H1 (cell line): ENCODE measurements at regions not wholly inside any gene's neighbourhood (a gene's known extent, or its start where the extent isn't known, plus 50 kb on each side); places are given as distances from the start of the nearest gene placed in this dataset.

Experiments
- CTCF ChIA-PET: fragments of 300-600 bp; sonication (Branson Sonifier 250); formaldehyde crosslinking; loops from one replicate; lab custom pipeline; 2021; ENCODE audit not compliant: partially characterized antibody; lab: Charles Lee
- POLR2A ChIA-PET: fragments of 300-600 bp; sonication (Branson Sonifier 250); formaldehyde crosslinking; loops from one replicate; lab custom pipeline; 2021; ENCODE audit warnings: inconsistent platforms; ENCODE audit not compliant: partially characterized antibody; lab: Charles Lee
- DNase-seq, 2 experiments: peaks; one replicate each; pipeline versions ENCODE4 v3.0.0 to v3.0.0-alpha.2; 2010 to 2022; ENCODE audit warnings: low spot score in 2 of 2, low read depth in 1 of 2, mixed read lengths in 1 of 2
- FAIRE-seq: peaks from 2 replicates; lab custom pipeline; 2011; peaks lifted over from hg19 to GRCh38; lab: Jason Lieb, UNC
- H2AFZ ChIP-seq: 2 replicates; pipeline ENCODE4 v1.8.1; 2012; ENCODE audit warnings: low read length, inconsistent platforms
- H2AK5ac ChIP-seq: 2 replicates; pipeline ENCODE4 v1.6.1; 2013; ENCODE audit warnings: low read depth, low read length
- H2BK120ac ChIP-seq: replicated peaks from 2 replicates; pipeline ENCODE3; 2013; ENCODE audit warnings: low read depth, low read length, inconsistent platforms
- H2BK12ac ChIP-seq: 2 replicates; pipeline ENCODE4 v1.6.1; 2013; ENCODE audit warnings: low read depth, low read length
- H2BK15ac ChIP-seq: 2 replicates; pipeline ENCODE4 v1.6.1; 2013; ENCODE audit warnings: low read length
- H2BK20ac ChIP-seq: 2 replicates; pipeline ENCODE4 v1.6.1; 2013; ENCODE audit warnings: low read length
- H2BK5ac ChIP-seq: 2 replicates; pipeline ENCODE4 v1.6.1; 2013; ENCODE audit warnings: low read depth, low read length
- H3K14ac ChIP-seq: 2 replicates; pipeline ENCODE4 v1.6.1; 2013; ENCODE audit warnings: inconsistent platforms; ENCODE audit not compliant: insufficient read length
- H3K18ac ChIP-seq: 2 replicates; pipeline ENCODE4 v1.6.1; 2013; ENCODE audit warnings: low read length; ENCODE audit errors: extremely low read depth
- H3K23ac ChIP-seq: 2 replicates; pipeline ENCODE4 v1.6.1; 2013; ENCODE audit warnings: inconsistent platforms; ENCODE audit not compliant: insufficient read length
- H3K23me2 ChIP-seq: 2 replicates; pipeline ENCODE4 v1.6.1; 2013; ENCODE audit warnings: low read depth, low read length
- H3K27ac ChIP-seq: 2 replicates; pipeline ENCODE4 v1.6.1; 2011; ENCODE audit warnings: low read depth, low read length, inconsistent platforms
- H3K27me3 ChIP-seq, 4 experiments: replicated peaks in 1 of 4; 1 replicate in 1 of 4; 2 replicates in 3 of 4; pipeline versions ENCODE4 v1.6.1 to v1.8.1; 2011 to 2013; ENCODE audit warnings: low read length in 3 of 4, mild to moderate bottlenecking in 3 of 4, inconsistent platforms in 2 of 4, mixed read lengths in 2 of 4, moderate library complexity in 1 of 4; ENCODE audit not compliant: control insufficient read depth in 3 of 4, insufficient read depth in 3 of 4; ENCODE audit errors: extremely low read depth in 1 of 4
- H3K36me3 ChIP-seq, 4 experiments: 2 replicates each; pipeline versions ENCODE4 v1.6.1 to v1.8.1; 2011 to 2013; ENCODE audit warnings: mild to moderate bottlenecking in 4 of 4, low read length in 3 of 4, moderate library complexity in 2 of 4, control low read depth in 1 of 4, inconsistent platforms in 1 of 4; ENCODE audit not compliant: insufficient read depth in 4 of 4, control insufficient read depth in 2 of 4
- H3K4ac ChIP-seq: replicated peaks from 2 replicates; pipeline ENCODE3; 2013; ENCODE audit warnings: low read length, low read depth, mixed read lengths, inconsistent platforms; ENCODE audit not compliant: insufficient read length
- H3K4me1 ChIP-seq, 4 experiments: replicated peaks in 1 of 4; 1 replicate in 1 of 4; 2 replicates in 3 of 4; pipeline versions ENCODE4 v1.6.1 to v1.8.1; 2011 to 2013; ENCODE audit warnings: low read length in 3 of 4, inconsistent platforms in 2 of 4, mixed read lengths in 1 of 4; ENCODE audit not compliant: insufficient read depth in 4 of 4, control insufficient read depth in 3 of 4
- H3K4me2 ChIP-seq, 2 experiments: 2 replicates each; pipeline versions ENCODE4 v1.6.1 to v1.8.1; 2011 to 2013; ENCODE audit warnings: low read depth in 2 of 2, low read length in 2 of 2, control low read depth in 1 of 2, inconsistent platforms in 1 of 2, mild to moderate bottlenecking in 1 of 2; ENCODE audit not compliant: insufficient read depth in 1 of 2
- H3K4me3 ChIP-seq, 4 experiments: fragments of 200-600, 300-600 bp in 1 of 4; sonication (generic), shearing (Covaris generic), sonication (Bioruptor Twin) in 1 of 4; 2 replicates each; pipeline versions ENCODE4 v1.5.1 to v1.8.1; 2011 to 2016; ENCODE audit warnings: low read length in 4 of 4, low read depth in 3 of 4, control low read depth in 2 of 4, inconsistent platforms in 2 of 4, mild to moderate bottlenecking in 2 of 4, mixed read lengths in 1 of 4, moderate library complexity in 1 of 4; ENCODE audit not compliant: insufficient read depth in 2 of 4; ENCODE audit errors: extremely low read depth in 1 of 4
- H3K56ac ChIP-seq: replicated peaks from 2 replicates; pipeline ENCODE3; 2013; ENCODE audit warnings: low read depth, mild to moderate bottlenecking, mixed read lengths, low read length, inconsistent platforms; ENCODE audit not compliant: insufficient read length
- H3K79me1 ChIP-seq: 2 replicates; pipeline ENCODE4 v1.6.1; 2013; ENCODE audit warnings: low read depth, low read length, control low read depth
- H3K79me2 ChIP-seq, 2 experiments: 2 replicates each; pipeline versions ENCODE4 v1.6.1 to v1.8.1; 2012 to 2013; ENCODE audit warnings: low read length in 2 of 2, mild to moderate bottlenecking in 2 of 2, inconsistent platforms in 1 of 2; ENCODE audit not compliant: insufficient read depth in 2 of 2, control insufficient read depth in 1 of 2
- H3K9ac ChIP-seq, 4 experiments: replicated peaks in 1 of 4; 1 replicate in 1 of 4; 2 replicates in 3 of 4; pipeline versions ENCODE4 v1.6.1 to v1.8.1; 2011 to 2013; ENCODE audit warnings: low read depth in 3 of 4, low read length in 3 of 4, control low read depth in 2 of 4, mild to moderate bottlenecking in 2 of 4, moderate library complexity in 2 of 4, inconsistent platforms in 1 of 4; ENCODE audit errors: extremely low read depth in 1 of 4
- H3K9me3 ChIP-seq, 2 experiments: 2 replicates each; pipeline versions ENCODE4 v1.6.1 to v1.8.1; 2012 to 2013; ENCODE audit warnings: mild to moderate bottlenecking in 2 of 2, moderate library complexity in 2 of 2, control low read depth in 1 of 2, inconsistent platforms in 1 of 2, low read depth in 1 of 2, low read length in 1 of 2, mixed read lengths in 1 of 2; ENCODE audit not compliant: insufficient read depth in 2 of 2
- H4K20me1 ChIP-seq, 2 experiments: replicated peaks in 1 of 2; 2 replicates each; pipeline versions ENCODE3 to v1.8.1; 2011 to 2013; ENCODE audit warnings: inconsistent platforms in 2 of 2, low read length in 2 of 2, mild to moderate bottlenecking in 1 of 2; ENCODE audit not compliant: insufficient read depth in 2 of 2, control insufficient read depth in 1 of 2
- H4K5ac ChIP-seq: 2 replicates; pipeline ENCODE4 v1.6.1; 2013; ENCODE audit warnings: low read length, low read depth, mixed read lengths, inconsistent platforms; ENCODE audit not compliant: insufficient read length
- H4K8ac ChIP-seq: 2 replicates; pipeline ENCODE4 v1.8.0; 2013; ENCODE audit warnings: mild to moderate bottlenecking, moderate library complexity, low read length, inconsistent platforms; ENCODE audit not compliant: insufficient read depth; ENCODE audit errors: extremely low read depth
- H4K91ac ChIP-seq: replicated peaks from 2 replicates; pipeline ENCODE3; 2013; ENCODE audit warnings: low read length, mixed read lengths, inconsistent platforms; ENCODE audit not compliant: insufficient read length
- BRCA1 ChIP-seq: IDR thresholded peaks from 2 replicates; pipeline ENCODE4 v1.6.1; 2012; ENCODE audit warnings: low read depth, low read length, improper control_type of control experiment
- FOSL1 ChIP-seq: IDR thresholded peaks from 2 replicates; pipeline ENCODE4 v1.6.1; 2011; ENCODE audit warnings: mild to moderate bottlenecking, low read depth, low read length, moderate library complexity; ENCODE audit not compliant: insufficient read depth
- SIRT6 ChIP-seq: IDR thresholded peaks from one replicate; pipeline ENCODE4 v1.7.1; 2012; ENCODE audit warnings: low read length, inconsistent platforms
- SP2 ChIP-seq: IDR thresholded peaks from 2 replicates; pipeline ENCODE4 v1.6.1; 2012; ENCODE audit warnings: mild to moderate bottlenecking, low read length, inconsistent platforms
- TAF1 ChIP-seq: IDR thresholded peaks from 2 replicates; pipeline ENCODE4 v1.6.1; 2011; ENCODE audit warnings: mild to moderate bottlenecking, low read depth, low read length
- TAF7 ChIP-seq: optimal IDR thresholded peaks from 2 replicates; pipeline ENCODE3; 2011; ENCODE audit warnings: low read depth, mild to moderate bottlenecking, inconsistent platforms, low read length, moderate library complexity, borderline replicate concordance
- TBP ChIP-seq: IDR thresholded peaks from 2 replicates; pipeline ENCODE4 v1.6.1; 2011; ENCODE audit warnings: low read depth, low read length, improper control_type of control experiment
- WGBS, 2 experiments: shearing (Covaris generic) in 1 of 2; methylation state at CpG; one replicate each; pipeline versions ENCODE4 v1.1.6 to v1.1.7; 2013 to 2015; ENCODE audit warnings: low lambda C conversion rate in 2 of 2, mixed read lengths in 2 of 2, inconsistent platforms in 1 of 2, low coverage in 1 of 2, missing lambda C conversion rate in 1 of 2; ENCODE audit not compliant: insufficient replicate concordance in 2 of 2, insufficient coverage in 1 of 2, insufficient read length in 1 of 2; ENCODE audit errors: extremely low coverage in 1 of 2, missing lambda C conversion rate in 1 of 2; 5-methylcytosine and 5-hydroxymethylcytosine counted together

DNA sequence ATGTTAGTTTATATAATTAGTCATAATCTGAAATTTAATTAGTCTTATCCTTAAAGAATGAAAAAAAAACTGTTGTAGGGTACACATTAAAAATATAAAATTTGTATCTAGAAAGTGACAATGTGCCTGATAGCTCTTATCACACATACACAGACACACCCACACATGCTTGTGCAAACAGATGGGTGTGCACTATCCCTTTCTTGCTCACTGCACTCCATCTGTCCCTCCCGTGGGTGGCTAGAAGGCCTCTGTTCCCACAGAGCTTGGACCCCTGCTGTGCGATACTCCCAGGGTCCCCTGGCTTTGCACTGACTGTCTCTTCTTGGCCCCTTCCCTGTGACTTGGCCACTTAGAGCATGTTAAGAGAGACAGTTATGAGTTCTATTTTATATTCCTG, 123.9 kb upstream of the ACKR3 start:
- Histone ChIP-seq H2BK20ac (no peak overlapping the region), H3K36me3 (no peaks in the 10 kb centered on the region), H3K4me2 (no peak overlapping the region), H3K79me2 (no peaks in the 10 kb centered on the region), H3K9me3 (no peaks in the 10 kb centered on the region), H4K5ac (no peak overlapping the region), H2BK120ac (no peak overlapping the region), H2BK5ac (no peak overlapping the region), H3K27ac (no peak overlapping the region), H4K91ac (no peak overlapping the region), H4K20me1 (no peaks in the 10 kb centered on the region), H3K27me3 (no peaks in the 10 kb centered on the region)
- POLR2A ChIA-PET: no interaction called here
- FAIRE-seq (no peak), DNase-seq (no peak)
- TF ChIP-seq BRCA1 (no peak), FOSL1 (no peak), SIRT6 (no peak), TAF1 (no peak), TBP (no peak), TAF7 (no peak), SP2 (no peak)
- TF ChIP-seq, all 59 proteins: peak for 0
- Histone ChIP-seq H3K4me1 (0 out of 7 replicates have a peak, but pooled peaks cover 0 to under 1% (median 0%) of the 10 kb centered on the region in 4 experiments), H2BK12ac (no peak overlapping the region), H2AK5ac (no peak overlapping the region), H3K79me1 (no peaks in the 10 kb centered on the region), H3K23ac (no peak overlapping the region), H2AFZ (no peak overlapping the region), H3K4ac (no peak overlapping the region), H3K23me2 (no peaks in the 10 kb centered on the region), H2BK15ac (no peak overlapping the region), H3K14ac (no peak overlapping the region), H3K4me3 (no peak overlapping the region), H4K8ac (no peak overlapping the region), H3K9ac (no peak overlapping the region), H3K18ac (no peak overlapping the region), H3K56ac (no peak overlapping the region)
- 91% methylated on average over 2 of the region's 2 CpGs; no CpG with 5 or more reads in 1 of the 2 experiments for WGBS, 2 experiments
- CTCF ChIA-PET: interaction anchor here (0.6 kb wide), 1 partner anchor 285 kb away, joined by 3 read pairs; no protein-coding TSS in a partner anchor
